IPS DF 4.7 (cell line): ENCODE measurements at regions not wholly inside any gene's neighbourhood (a gene's known extent, or its start where the extent isn't known, plus 50 kb on each side); places are given as distances from the start of the nearest gene placed in this dataset.
"Not testable (repeated sequence)": the region's sequence is repeated elsewhere in the genome, so short reads cannot be mapped to it uniquely, and the experiment has no call there.

Source experiments
- DNase-seq: peaks from one replicate; pipeline ENCODE4 v3.0.0-alpha.2; 2013; ENCODE audit warnings: low spot score; ENCODE audit errors: extremely low read depth

DNA sequence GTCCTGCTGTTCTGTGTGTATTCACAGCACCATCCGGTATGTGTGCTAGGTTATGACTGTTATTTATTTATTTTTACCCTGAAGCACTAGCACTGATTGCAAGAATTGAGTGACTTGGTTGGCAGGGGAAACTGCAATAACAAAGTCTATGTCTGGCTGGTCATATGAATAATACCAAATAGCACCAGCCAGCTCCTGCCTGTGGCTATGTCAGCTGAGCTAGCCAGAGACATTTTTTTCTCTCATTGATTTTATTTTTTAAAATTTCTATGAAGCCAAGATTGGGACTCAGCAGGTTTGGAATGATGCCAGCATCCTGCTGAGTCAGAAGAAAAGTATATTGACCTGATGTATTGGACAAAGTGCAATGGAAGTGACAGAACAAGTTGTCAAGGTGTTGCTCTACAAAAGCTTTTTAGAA is 188.5 kb upstream of the CDH2 start:
- DNase-seq: no peak

GRCh38 chr18:28363124-28363523 is 186.2 kb upstream of the CDH2 start:
- DNase-seq: no peak

- DNase-seq: no peak
Observed at GRCh38 chr18:28359176-28359575, 182.2 kb upstream of the CDH2 start.

GRCh38 chr18:28357766-28358401 is 181.0 kb upstream of the CDH2 start:
- DNase-seq: peak; percentile 60

- no peak for DNase-seq
Observed at GRCh38 chr18:28350821-28351220, 173.9 kb upstream of the CDH2 start.

DNA sequence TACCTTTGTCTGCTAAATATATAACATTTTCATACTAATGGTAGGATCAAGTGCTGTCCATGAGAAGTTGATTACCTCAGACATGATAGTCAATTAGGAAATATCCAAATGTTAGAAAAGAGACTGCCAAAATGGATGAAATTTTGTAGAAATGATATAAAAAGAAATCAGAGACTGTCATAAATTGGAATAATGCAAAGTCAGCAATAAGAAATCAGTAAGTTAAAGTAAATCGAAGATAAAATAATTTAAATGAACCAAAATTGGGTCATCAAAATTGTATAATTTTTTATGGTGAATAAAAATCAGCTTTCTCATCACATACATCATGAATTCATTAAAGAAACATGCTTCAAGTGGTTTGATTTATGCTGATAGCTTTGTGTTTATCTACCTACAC is 165.3 kb upstream of the CDH2 start:
- no peak for DNase-seq

GRCh38 chr18:28338316-28338715 is 161.4 kb upstream of the CDH2 start:
- DNase-seq: no peak

DNA sequence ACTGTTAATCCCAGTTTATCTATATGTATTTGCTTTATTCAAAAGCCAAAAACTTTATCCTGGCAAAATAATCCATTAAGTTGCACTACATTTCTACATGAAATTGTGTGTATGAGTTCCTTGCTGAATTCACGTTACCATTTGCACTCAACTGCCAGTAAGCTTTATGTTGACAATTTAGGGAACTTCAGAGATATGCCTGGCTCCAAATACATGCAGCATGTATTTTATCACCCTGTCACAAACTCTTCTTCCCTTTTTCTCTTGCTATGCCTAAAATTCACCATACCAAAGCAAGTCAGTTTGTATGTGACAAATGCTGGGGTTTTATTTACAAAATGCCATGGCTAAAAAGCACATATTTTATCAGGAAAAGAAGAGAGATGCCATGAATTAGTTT is 157.6 kb upstream of the CDH2 start:
- no peak for DNase-seq

DNA sequence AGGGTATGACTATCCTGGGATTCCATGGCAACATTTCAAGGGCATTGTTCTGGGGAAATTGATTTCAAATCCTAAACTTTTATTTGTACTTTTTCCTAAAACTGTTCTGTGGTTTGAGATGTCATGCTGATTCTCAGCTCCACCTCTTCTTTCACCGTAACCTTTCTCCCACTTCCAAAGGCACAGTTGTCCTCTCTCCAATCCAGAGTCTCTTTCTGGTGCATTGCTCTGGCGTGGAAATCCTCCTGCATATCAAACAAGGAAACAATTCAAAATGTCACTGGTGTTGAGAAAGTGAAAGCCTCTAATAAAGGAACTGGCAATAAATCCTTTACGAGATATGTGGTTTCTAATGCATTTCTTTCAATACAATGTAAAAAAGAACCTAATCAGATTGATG is 155.1 kb upstream of the CDH2 start:
- DNase-seq: no peak

DNA sequence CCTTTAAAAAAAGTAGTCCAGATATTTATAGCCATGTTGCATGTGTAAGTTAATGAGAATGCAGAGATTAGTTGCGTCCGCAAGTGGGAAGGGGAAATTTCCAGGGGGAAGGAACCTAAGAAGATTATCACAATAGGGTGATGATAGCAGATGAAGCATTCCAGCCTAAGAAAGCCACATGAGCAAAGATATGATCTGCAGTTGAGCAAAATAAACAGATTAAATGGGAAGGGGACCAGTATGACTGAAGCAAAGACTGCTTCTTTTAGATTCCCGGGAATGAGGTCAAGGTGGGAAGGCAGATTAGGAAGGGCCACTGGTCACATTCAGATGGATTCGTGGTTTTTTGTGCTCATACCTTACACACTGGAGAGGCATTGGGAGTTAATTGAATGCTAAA is 154.6 kb upstream of the CDH2 start:
- DNase-seq: no peak

DNA sequence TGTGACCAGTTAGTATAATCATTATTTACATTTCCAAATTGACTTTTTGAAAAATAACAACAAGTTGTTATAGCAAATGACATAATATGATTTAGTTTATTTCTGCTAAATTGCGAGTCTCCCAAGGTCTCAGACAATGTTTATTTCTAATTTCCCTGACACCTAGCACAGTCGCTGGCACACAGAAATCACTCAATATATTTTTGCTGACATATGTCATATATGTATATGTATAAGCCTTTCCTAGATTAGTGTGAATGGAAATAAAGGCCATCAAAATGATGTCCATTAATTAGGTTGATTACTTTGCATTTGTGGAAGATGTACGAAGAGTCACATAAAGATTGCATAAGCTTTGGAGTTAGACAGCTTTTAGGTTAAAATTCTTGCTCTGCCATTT is 136.7 kb upstream of the CDH2 start:
- no peak for DNase-seq

DNA sequence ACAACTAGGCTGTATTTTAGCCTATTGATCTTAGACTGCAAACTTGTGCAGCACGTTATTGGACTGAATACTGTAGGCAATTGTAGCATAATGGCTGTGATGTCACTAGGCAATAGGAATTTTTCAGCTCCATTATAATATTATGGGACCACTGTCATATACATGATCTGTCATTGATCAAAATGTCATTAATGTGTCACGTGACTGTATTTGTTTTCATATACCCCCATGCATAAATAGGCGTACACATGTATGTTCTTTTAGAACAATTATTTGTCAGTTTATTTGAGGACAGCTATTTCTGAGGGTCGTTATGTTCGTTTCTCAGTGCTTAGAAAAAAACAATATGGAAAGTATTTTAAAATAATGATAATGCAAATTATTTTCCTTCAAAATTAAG is 111.9 kb upstream of the CDH2 start:
- no peak for DNase-seq

GRCh38 chr18:28287146-28287545 is 110.2 kb upstream of the CDH2 start:
- DNase-seq: peak; percentile 76

GRCh38 chr18:28284132-28284531 is 107.2 kb upstream of the CDH2 start:
- DNase-seq: no peak

- no peak for DNase-seq
Observed at GRCh38 chr18:28281400-28281799, 104.5 kb upstream of the CDH2 start.

DNA sequence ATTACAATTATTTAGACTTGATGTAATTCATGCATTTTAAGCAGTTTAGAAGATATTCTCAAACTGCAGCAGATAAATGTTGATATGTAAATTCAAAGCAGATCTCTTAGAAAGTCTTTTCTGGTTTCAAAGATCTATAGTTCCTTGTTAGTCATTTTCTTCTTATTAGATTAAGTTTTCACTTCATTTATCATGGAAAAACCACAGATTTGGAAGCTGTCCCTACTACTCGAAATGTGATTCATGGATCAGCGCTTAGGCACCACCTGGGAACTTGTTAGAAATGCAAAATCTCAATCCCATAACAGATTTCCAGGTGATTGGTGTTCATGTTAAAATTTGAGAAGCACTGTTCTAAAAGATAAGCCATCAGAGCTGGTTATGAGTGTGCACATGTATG is 92.8 kb upstream of the CDH2 start:
- DNase-seq: no peak

- no peak for DNase-seq
Observed at GRCh38 chr18:28267878-28268625, 91.1 kb upstream of the CDH2 start.

DNA sequence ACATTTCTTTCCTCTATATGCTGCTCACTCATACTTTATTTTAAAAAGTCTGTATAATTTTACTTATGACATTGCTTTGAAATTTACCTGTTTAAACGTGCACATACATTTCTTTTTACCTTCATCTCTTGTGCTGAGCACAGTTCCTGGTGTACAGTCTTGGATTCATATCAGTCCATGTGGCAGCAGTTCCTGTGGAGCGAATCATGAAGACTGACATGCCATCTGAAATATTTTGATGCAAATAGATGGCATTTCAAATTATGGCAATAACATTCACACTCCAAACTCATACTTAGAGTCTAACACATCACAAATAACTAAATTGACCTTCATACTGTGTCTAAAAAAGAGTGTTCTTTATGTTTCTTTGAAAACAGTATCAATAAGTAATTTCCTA is 90.3 kb upstream of the CDH2 start:
- no peak for DNase-seq

GRCh38 chr18:28256166-28256565 is 79.2 kb upstream of the CDH2 start:
- no peak for DNase-seq

GRCh38 chr18:28248653-28249052 is 71.7 kb upstream of the CDH2 start:
- DNase-seq: no peak

- not testable (repeated sequence) for DNase-seq
Observed at GRCh38 chr18:28240626-28241025, 63.7 kb upstream of the CDH2 start.

DNA sequence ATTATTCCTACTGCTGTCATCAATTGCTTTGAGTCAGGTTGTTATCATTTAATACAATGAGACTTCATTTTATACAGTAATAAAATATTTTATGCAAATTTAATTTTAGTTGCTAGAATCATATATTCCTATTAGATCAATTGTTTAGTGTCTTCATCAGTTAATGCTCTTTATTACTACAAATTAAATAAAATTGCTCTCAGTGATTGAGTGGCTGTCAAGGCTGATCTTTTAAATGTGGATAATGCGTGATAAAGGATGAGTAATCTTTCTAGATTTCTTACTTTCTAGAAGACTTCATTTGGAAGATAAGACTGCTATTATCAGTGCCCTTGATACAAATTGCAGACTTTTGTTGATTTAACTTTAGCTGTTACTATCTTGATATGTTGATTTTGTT is 59.6 kb upstream of the CDH2 start:
- no peak for DNase-seq
